Liver (tissue), 8 donors: ENCODE measurements at regions not wholly inside any gene's neighbourhood (a gene's known extent, or its start where the extent isn't known, plus 50 kb on each side); places are given as distances from the start of the nearest gene placed in this dataset.

Experiments
- DNase-seq: peaks from one replicate; pipeline ENCODE4 v3.0.0-alpha.2; 2017; ENCODE audit warnings: low spot score
- H3K27ac ChIP-seq, 2 donors: one replicate each; pipeline ENCODE4 v1.7.0; 2013; ENCODE audit warnings: inconsistent platforms in 2 of 2, low read length in 2 of 2, control low read depth in 1 of 2, low read depth in 1 of 2, mild to moderate bottlenecking in 1 of 2
- H3K27me3 ChIP-seq, 4 donors: one replicate each; pipeline versions ENCODE4 v1.6.1 to v1.7.0; 2013; ENCODE audit warnings: low read length in 3 of 4, inconsistent platforms in 1 of 4, mild to moderate bottlenecking in 1 of 4, moderate library complexity in 1 of 4; ENCODE audit not compliant: control insufficient read depth in 4 of 4, insufficient read depth in 4 of 4
- H3K36me3 ChIP-seq, 4 donors: one replicate each; pipeline versions ENCODE4 v1.6.1 to v1.7.0; 2013; ENCODE audit warnings: low read length in 3 of 4, mild to moderate bottlenecking in 3 of 4, low read depth in 1 of 4, moderate library complexity in 1 of 4; ENCODE audit not compliant: control insufficient read depth in 4 of 4, insufficient read depth in 3 of 4
- H3K4me1 ChIP-seq, 4 donors: one replicate each; pipeline versions ENCODE4 v1.6.1 to v1.7.0; 2013; ENCODE audit warnings: low read length in 3 of 4, mild to moderate bottlenecking in 3 of 4, moderate library complexity in 1 of 4; ENCODE audit not compliant: control insufficient read depth in 4 of 4, insufficient read depth in 4 of 4
- H3K4me3 ChIP-seq, 3 donors: one replicate each; pipeline versions ENCODE4 v1.6.1 to v1.7.0; 2013; ENCODE audit warnings: low read length in 3 of 3, control low read depth in 1 of 3, low read depth in 1 of 3, mild to moderate bottlenecking in 1 of 3
- H3K9ac ChIP-seq, 2 donors: one replicate each; pipeline ENCODE4 v1.7.0; 2013; ENCODE audit warnings: low read length in 2 of 2, mild to moderate bottlenecking in 2 of 2, moderate library complexity in 2 of 2, control low read depth in 1 of 2, low read depth in 1 of 2
- H3K9me3 ChIP-seq, 4 donors: one replicate each; pipeline versions ENCODE4 v1.6.1 to v1.7.0; 2013; ENCODE audit warnings: low read length in 3 of 4; ENCODE audit not compliant: control insufficient read depth in 4 of 4
- ATF3 ChIP-seq: IDR thresholded peaks from 2 replicates; pipeline ENCODE4 v1.6.1; 2016; ENCODE audit warnings: antibody characterized with exemption
- CTCF ChIP-seq: fragments of 150-350 bp; IDR thresholded peaks from 2 replicates; pipeline ENCODE4 v1.5.1; 2017; ENCODE audit warnings: improper control_type of control experiment, low read depth, low read length; ENCODE audit not compliant: missing input control
- EGR1 ChIP-seq, 2 donors: IDR thresholded peaks; 2 replicates each; pipeline ENCODE4 v1.6.1; 2016 to 2018; ENCODE audit warnings: antibody characterized with exemption in 2 of 2, low read depth in 2 of 2
- FOXA1 ChIP-seq: IDR thresholded peaks from 2 replicates; pipeline ENCODE4 v1.6.1; 2016; ENCODE audit warnings: antibody characterized with exemption
- FOXA2 ChIP-seq: IDR thresholded peaks from 2 replicates; pipeline ENCODE4 v1.6.1; 2016; ENCODE audit warnings: antibody characterized with exemption
- GABPA ChIP-seq, 2 donors: IDR thresholded peaks in 1 of 2; conservative IDR thresholded peaks in 1 of 2; 2 replicates each; pipeline ENCODE4 v1.6.1; 2016; ENCODE audit warnings: antibody characterized with exemption in 2 of 2, mild to moderate bottlenecking in 1 of 2, moderate library complexity in 1 of 2
- HNF4A ChIP-seq, 2 donors: conservative IDR thresholded peaks; 2 replicates each; pipeline ENCODE4 v1.6.1; 2016; ENCODE audit warnings: antibody characterized with exemption in 2 of 2, mild to moderate bottlenecking in 2 of 2
- HNF4G ChIP-seq: IDR thresholded peaks from 2 replicates; pipeline ENCODE4 v1.6.1; 2016; ENCODE audit warnings: antibody characterized with exemption
- JUND ChIP-seq, 2 donors: IDR thresholded peaks; 2 replicates each; pipeline ENCODE4 v1.6.1; 2016; ENCODE audit warnings: antibody characterized with exemption in 2 of 2
- MAX ChIP-seq: IDR thresholded peaks from 2 replicates; pipeline ENCODE4 v1.6.1; 2016; ENCODE audit warnings: antibody characterized with exemption
- NR2F2 ChIP-seq: IDR thresholded peaks from 2 replicates; pipeline ENCODE4 v1.6.1; 2016; ENCODE audit warnings: antibody characterized with exemption
- RAD21 ChIP-seq, 2 donors: IDR thresholded peaks; 2 replicates each; pipeline ENCODE4 v1.6.1; 2016; ENCODE audit warnings: antibody characterized with exemption in 2 of 2, mild to moderate bottlenecking in 2 of 2
- REST ChIP-seq: IDR thresholded peaks from 2 replicates; pipeline ENCODE4 v1.6.1; 2016; ENCODE audit warnings: antibody characterized with exemption, mild to moderate bottlenecking
- RXRA ChIP-seq, 2 donors: IDR thresholded peaks; 2 replicates each; pipeline ENCODE4 v1.6.1; 2017 to 2018; ENCODE audit warnings: antibody characterized with exemption in 2 of 2, mild to moderate bottlenecking in 1 of 2
- SP1 ChIP-seq: IDR thresholded peaks from 2 replicates; pipeline ENCODE4 v1.6.1; 2018; ENCODE audit warnings: antibody characterized with exemption, mild to moderate bottlenecking
- TAF1 ChIP-seq: conservative IDR thresholded peaks from 2 replicates; pipeline ENCODE4 v1.6.1; 2016; ENCODE audit warnings: antibody characterized with exemption, mild to moderate bottlenecking
- YY1 ChIP-seq: IDR thresholded peaks from 2 replicates; pipeline ENCODE4 v1.6.1; 2016; ENCODE audit warnings: antibody characterized with exemption, mild to moderate bottlenecking
- ZBTB33 ChIP-seq: IDR thresholded peaks from 2 replicates; pipeline ENCODE4 v1.6.1; 2016; ENCODE audit warnings: antibody characterized with exemption
- WGBS: extraction: QIAGEN DNeasy Blood & Tissue Kit; methylation state at CpG from one replicate; pipeline ENCODE4 v1.1.7; 2013; 5-methylcytosine and 5-hydroxymethylcytosine counted together
- donor health status: healthy.
- donor health status: healthy.
- donor health status: healthy.
- donor health status: healthy.
- donor health status: healthy.

- Histone ChIP-seq H3K4me3 (no peak overlapping the region), H3K9me3 (no peaks in the 10 kb centered on the region), H3K27ac (no peak overlapping the region), H3K36me3 (no peaks in the 10 kb centered on the region), H3K4me1 (no peaks in the 10 kb centered on the region), H3K9ac (no peak overlapping the region), H3K27me3 (peaks cover 0 to 5% (median 0%) of the 10 kb centered on the region in 4 donors)
- 58% methylated on average over 10 of the region's 10 CpGs for WGBS
- no peak for DNase-seq
- TF ChIP-seq FOXA1 = no peak
- TF ChIP-seq NR2F2 = no peak
These were observed 676.7 kb upstream of the LCORL start for GRCh38 chr4:18698119-18698883.

- DNase-seq = no peak
- Histone ChIP-seq H3K4me1 (no peaks in the 10 kb centered on the region), H3K36me3 (no peaks in the 10 kb centered on the region), H3K9me3 (no peaks in the 10 kb centered on the region), H3K9ac (no peak overlapping the region), H3K27ac (no peak overlapping the region), H3K4me3 (no peak overlapping the region), H3K27me3 (peaks cover 0 to 5% (median 0%) of the 10 kb centered on the region in 4 donors)
- no peak for TF ChIP-seq FOXA1
- TF ChIP-seq HNF4G = no peak
- TF ChIP-seq FOXA2 = no peak
- no peak for TF ChIP-seq MAX
- no peak for TF ChIP-seq JUND (IDR thresholded peaks at IDR 0.05)
- TF ChIP-seq RAD21 (IDR thresholded peaks at IDR 0.05) = no peak
- TF ChIP-seq ZBTB33 = no peak
- TF ChIP-seq TAF1 = no peak
- TF ChIP-seq RXRA (IDR thresholded peaks at IDR 0.05) = no peak
- no peak for TF ChIP-seq SP1
- no peak for TF ChIP-seq EGR1 (IDR thresholded peaks at IDR 0.05; ENCODE audit: low read depth in 2 of 2)
- no peak for TF ChIP-seq HNF4A (conservative IDR thresholded peaks at IDR 0.05)
- no peak for TF ChIP-seq ATF3
- no peak for TF ChIP-seq REST
- no peak for TF ChIP-seq YY1
- TF ChIP-seq NR2F2 = no peak
- TF ChIP-seq CTCF = no peak
- TF ChIP-seq GABPA (IDR thresholded peaks at IDR 0.05 in 1 of 2, conservative IDR thresholded peaks at IDR 0.05 in 1 of 2) = no peak
- 92% methylated on average over 18 of the region's 18 CpGs for WGBS
These were observed 674.4 kb upstream of the LCORL start for GRCh38 chr4:18695733-18696527.
